ES-I3 (cell line): ENCODE measurements at regions not wholly inside any gene's neighbourhood (a gene's known extent, or its start where the extent isn't known, plus 50 kb on each side); places are given as distances from the start of the nearest gene placed in this dataset.
"Not testable (repeated sequence)": the region's sequence is repeated elsewhere in the genome, so short reads cannot be mapped to it uniquely, and the experiment has no call there.

Experiments used
- H3K36me3 ChIP-seq: 2 replicates; pipeline ENCODE4 v1.6.1; 2013; ENCODE audit warnings: mild to moderate bottlenecking, low read length, control low read depth, moderate library complexity; ENCODE audit not compliant: insufficient read depth
- H3K4me1 ChIP-seq: 2 replicates; pipeline ENCODE4 v1.6.1; 2013; ENCODE audit warnings: mild to moderate bottlenecking, control low read depth, low read length; ENCODE audit not compliant: insufficient read depth
- H3K9ac ChIP-seq: 2 replicates; pipeline ENCODE4 v1.6.1; 2013; ENCODE audit warnings: low read depth, mild to moderate bottlenecking, low read length, moderate library complexity
- H3K9me3 ChIP-seq: 2 replicates; pipeline ENCODE4 v1.6.1; 2013; ENCODE audit warnings: mild to moderate bottlenecking, low read length, moderate library complexity; ENCODE audit not compliant: control insufficient read depth, insufficient read depth

DNA sequence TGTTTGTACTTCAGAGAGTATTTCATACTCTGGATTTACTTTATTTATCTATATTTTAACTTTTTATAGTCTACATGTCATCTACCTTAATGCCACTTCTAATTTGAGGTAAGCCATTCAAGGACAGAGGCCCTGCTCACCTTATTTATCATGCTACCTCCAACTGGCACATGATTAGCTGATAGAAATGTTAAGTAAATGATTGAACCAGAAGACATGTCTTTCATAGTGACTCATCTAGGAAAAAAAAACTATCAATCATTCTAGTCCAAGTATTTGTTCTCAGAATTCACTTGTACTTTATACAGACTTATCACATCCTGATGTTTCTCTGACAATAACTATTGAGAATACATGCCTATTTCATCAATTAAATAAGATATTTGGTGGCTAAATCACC is 856.3 kb downstream of the XPNPEP1 start:
- H3K4me1 ChIP-seq = no peaks in the 10 kb centered on the region
- H3K9ac ChIP-seq = no peak overlapping the region
- no peaks in the 10 kb centered on the region; the same call in 1 of the 2 replicates for H3K9me3 ChIP-seq
- H3K36me3 ChIP-seq = no peaks in the 10 kb centered on the region

DNA sequence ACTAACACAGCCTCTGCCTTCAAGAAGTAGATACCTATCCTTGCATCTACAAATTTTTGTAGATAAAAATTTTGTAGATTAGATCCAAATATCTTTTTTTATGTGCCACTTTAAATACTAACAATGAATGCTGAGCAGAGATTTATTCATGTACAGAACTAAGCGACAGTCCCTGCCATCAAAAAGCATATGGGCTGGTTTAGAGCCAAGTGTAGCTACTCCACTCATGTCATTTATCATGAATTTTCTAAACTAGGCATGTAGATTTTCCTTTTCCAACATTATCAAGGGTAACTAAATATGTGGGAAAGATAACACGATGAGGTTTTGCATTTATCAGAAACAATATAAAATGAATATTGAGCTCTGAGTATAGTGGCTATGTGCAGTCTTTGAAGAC is 857.5 kb downstream of the XPNPEP1 start:
- no peaks in the 10 kb centered on the region; the same call in 1 of the 2 replicates for H3K9me3 ChIP-seq
- no peaks in the 10 kb centered on the region for H3K36me3 ChIP-seq
- no peak overlapping the region for H3K9ac ChIP-seq
- H3K4me1 ChIP-seq = no peaks in the 10 kb centered on the region

- no peaks in the 10 kb centered on the region for H3K36me3 ChIP-seq
- no peak overlapping the region for H3K9ac ChIP-seq
- H3K4me1 ChIP-seq = no peaks in the 10 kb centered on the region
- H3K9me3 ChIP-seq = no peaks in the 10 kb centered on the region; the same call in 1 of the 2 replicates
Measured at GRCh38 chr10:109062371-109062770, 860.9 kb downstream of the XPNPEP1 start.

- H3K9ac ChIP-seq = no peak overlapping the region
- no peaks in the 10 kb centered on the region for H3K9me3 ChIP-seq
- H3K4me1 ChIP-seq = no peaks in the 10 kb centered on the region
- no peaks in the 10 kb centered on the region for H3K36me3 ChIP-seq
Measured at GRCh38 chr10:109055243-109055642, 868.1 kb downstream of the XPNPEP1 start.

- Histone ChIP-seq H3K36me3 (no peaks in the 10 kb centered on the region), H3K9ac (no peak overlapping the region), H3K4me1 (no peaks in the 10 kb centered on the region), H3K9me3 (no peaks in the 10 kb centered on the region)
Measured at GRCh38 chr10:109047856-109048255, 875.5 kb downstream of the XPNPEP1 start.

DNA sequence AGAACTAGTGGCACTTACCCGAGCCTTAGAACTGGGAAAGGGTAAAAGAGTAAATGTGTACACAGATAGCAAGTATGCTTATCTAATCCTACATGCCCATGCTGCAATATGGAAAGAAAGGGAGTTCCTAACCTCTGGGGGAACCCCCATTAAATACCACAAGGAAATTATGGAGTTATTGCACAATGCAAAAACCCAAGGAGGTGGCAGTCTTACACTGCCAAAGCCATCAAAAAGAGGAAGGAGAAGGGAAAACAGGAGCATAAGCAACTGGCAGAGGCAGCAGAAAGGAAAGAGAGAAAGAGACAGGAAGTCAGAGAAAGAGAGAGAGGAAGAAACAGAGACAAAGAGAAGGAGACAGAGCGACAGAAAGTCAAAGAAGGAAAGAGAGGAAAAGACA is 876.9 kb downstream of the XPNPEP1 start:
- not testable (repeated sequence) for H3K9ac ChIP-seq, H3K9me3 ChIP-seq

GRCh38 chr10:109040622-109041021 is 882.7 kb downstream of the XPNPEP1 start:
- H3K9me3 ChIP-seq = no peaks in the 10 kb centered on the region
- peaks cover 5% of the 10 kb centered on the region; the same call in 1 of the 2 replicates for H3K4me1 ChIP-seq
- no peaks in the 10 kb centered on the region for H3K36me3 ChIP-seq
- H3K9ac ChIP-seq = no peak overlapping the region

More for the DNA sequence above, 876.9 kb downstream of the XPNPEP1 start:
- H3K4me1 ChIP-seq, H3K36me3 ChIP-seq: not testable (repeated sequence)

DNA sequence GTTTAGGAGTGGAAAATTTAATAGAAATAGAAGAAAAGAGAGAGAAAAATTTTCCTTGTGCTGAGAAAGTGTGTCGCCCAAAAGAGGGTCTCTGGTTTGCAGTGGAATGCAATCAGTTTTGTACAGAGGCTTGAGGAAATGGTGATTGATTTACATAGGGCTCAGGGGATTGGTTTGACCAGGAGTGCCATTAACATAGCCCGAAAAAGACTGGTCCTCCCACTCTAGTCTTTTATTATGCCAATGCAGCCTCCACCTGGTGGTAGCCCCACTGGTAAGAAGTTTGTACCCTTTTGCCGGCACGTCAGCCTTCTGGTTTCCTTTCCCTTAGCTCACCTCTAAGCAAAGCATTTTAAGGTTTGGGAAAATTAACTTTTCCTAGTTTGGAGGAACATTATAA is 885.3 kb downstream of the XPNPEP1 start:
- Histone ChIP-seq H3K9me3 (no peaks in the 10 kb centered on the region), H3K36me3 (no peaks in the 10 kb centered on the region), H3K4me1 (peaks cover 5% of the 10 kb centered on the region; the same call in 1 of the 2 replicates), H3K9ac (no peak overlapping the region)

- no peaks in the 10 kb centered on the region for H3K9me3 ChIP-seq
- H3K36me3 ChIP-seq = no peaks in the 10 kb centered on the region
- H3K4me1 ChIP-seq = no peaks in the 10 kb centered on the region
- no peak overlapping the region for H3K9ac ChIP-seq
Measured at GRCh38 chr10:109030581-109031210, 892.6 kb downstream of the XPNPEP1 start.

GRCh38 chr10:109029870-109030269 is 893.4 kb downstream of the XPNPEP1 start:
- Histone ChIP-seq H3K4me1 (no peaks in the 10 kb centered on the region), H3K9ac (no peak overlapping the region), H3K9me3 (no peaks in the 10 kb centered on the region), H3K36me3 (no peaks in the 10 kb centered on the region)

- Histone ChIP-seq H3K4me1 (no peaks in the 10 kb centered on the region), H3K36me3 (no peaks in the 10 kb centered on the region), H3K9ac (no peak overlapping the region)
Measured at GRCh38 chr10:109027534-109028185, 895.7 kb downstream of the XPNPEP1 start.

GRCh38 chr10:109025172-109025571 is 898.1 kb downstream of the XPNPEP1 start:
- no peaks in the 10 kb centered on the region for H3K4me1 ChIP-seq
- no peak overlapping the region for H3K9ac ChIP-seq
- no peaks in the 10 kb centered on the region for H3K36me3 ChIP-seq
- no peaks in the 10 kb centered on the region for H3K9me3 ChIP-seq

More at GRCh38 chr10:109027534-109028185, 895.7 kb downstream of the XPNPEP1 start:
- no peaks in the 10 kb centered on the region for H3K9me3 ChIP-seq

GRCh38 chr10:109022417-109023049 is 900.8 kb downstream of the XPNPEP1 start:
- Histone ChIP-seq H3K36me3 (no peaks in the 10 kb centered on the region), H3K4me1 (no peaks in the 10 kb centered on the region), H3K9ac (no peak overlapping the region), H3K9me3 (no peaks in the 10 kb centered on the region)

GRCh38 chr10:109019001-109019424 is 904.3 kb downstream of the XPNPEP1 start:
- H3K4me1 ChIP-seq = no peaks in the 10 kb centered on the region
- H3K9ac ChIP-seq = no peak overlapping the region
- no peaks in the 10 kb centered on the region for H3K9me3 ChIP-seq
- no peaks in the 10 kb centered on the region for H3K36me3 ChIP-seq

- Histone ChIP-seq H3K4me1 (no peaks in the 10 kb centered on the region), H3K9ac (no peak overlapping the region), H3K9me3 (no peaks in the 10 kb centered on the region), H3K36me3 (no peaks in the 10 kb centered on the region)
Measured at GRCh38 chr10:109007514-109007913, 915.8 kb downstream of the XPNPEP1 start.
